Thyroid gland (tissue), 4 donors: ENCODE measurements at regions not wholly inside any gene's neighbourhood (a gene's known extent, or its start where the extent isn't known, plus 50 kb on each side); places are given as distances from the start of the nearest gene placed in this dataset.

ENCODE experiments used
- POLR2A ChIP-seq, 2 donors: fragments of 450-650 bp; IDR thresholded peaks; one replicate each; pipeline ENCODE4 v1.6.1; 2017; ENCODE audit warnings: antibody characterized with exemption in 2 of 2, mild to moderate bottlenecking in 2 of 2, moderate library complexity in 1 of 2
- TF ChIP-seq, protein P1 (sequence below), 6 experiments: fragments of 200-600 bp in 3 of 6; fragments of 450-650 bp in 3 of 6; sonication (generic) in 3 of 6; IDR thresholded peaks; one replicate each; pipeline ENCODE4 v1.5.1; 2016 to 2019; ENCODE audit warnings: antibody characterized with exemption in 6 of 6, mild to moderate bottlenecking in 2 of 6, inconsistent platforms in 1 of 6, moderate library complexity in 1 of 6

- TF ChIP-seq, protein P1, sequence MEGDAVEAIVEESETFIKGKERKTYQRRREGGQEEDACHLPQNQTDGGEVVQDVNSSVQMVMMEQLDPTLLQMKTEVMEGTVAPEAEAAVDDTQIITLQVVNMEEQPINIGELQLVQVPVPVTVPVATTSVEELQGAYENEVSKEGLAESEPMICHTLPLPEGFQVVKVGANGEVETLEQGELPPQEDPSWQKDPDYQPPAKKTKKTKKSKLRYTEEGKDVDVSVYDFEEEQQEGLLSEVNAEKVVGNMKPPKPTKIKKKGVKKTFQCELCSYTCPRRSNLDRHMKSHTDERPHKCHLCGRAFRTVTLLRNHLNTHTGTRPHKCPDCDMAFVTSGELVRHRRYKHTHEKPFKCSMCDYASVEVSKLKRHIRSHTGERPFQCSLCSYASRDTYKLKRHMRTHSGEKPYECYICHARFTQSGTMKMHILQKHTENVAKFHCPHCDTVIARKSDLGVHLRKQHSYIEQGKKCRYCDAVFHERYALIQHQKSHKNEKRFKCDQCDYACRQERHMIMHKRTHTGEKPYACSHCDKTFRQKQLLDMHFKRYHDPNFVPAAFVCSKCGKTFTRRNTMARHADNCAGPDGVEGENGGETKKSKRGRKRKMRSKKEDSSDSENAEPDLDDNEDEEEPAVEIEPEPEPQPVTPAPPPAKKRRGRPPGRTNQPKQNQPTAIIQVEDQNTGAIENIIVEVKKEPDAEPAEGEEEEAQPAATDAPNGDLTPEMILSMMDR (IDR thresholded peaks at IDR 0.05), result no peak
- no peak for TF ChIP-seq POLR2A (IDR thresholded peaks at IDR 0.05)
Observed at GRCh38 chr4:124152132-124152531, 560.4 kb downstream of the ANKRD50 start.
